DOHH2 (cell line): ENCODE measurements at regions not wholly inside any gene's neighbourhood (a gene's known extent, or its start where the extent isn't known, plus 50 kb on each side); places are given as distances from the start of the nearest gene placed in this dataset.
"Not testable (repeated sequence)": the region's sequence is repeated elsewhere in the genome, so short reads cannot be mapped to it uniquely, and the experiment has no call there.

Source experiments
- H3F3A ChIP-seq: fragments of 200-600 bp; sonication (generic), shearing (Covaris generic); 2 replicates; pipeline ENCODE4 v1.6.0; 2016; ENCODE audit warnings: antibody characterized with exemption, mild to moderate bottlenecking; ENCODE audit not compliant: control insufficient read depth, insufficient read depth
- H3K27ac ChIP-seq: fragments of 200-600 bp; sonication (generic); 2 replicates; pipeline ENCODE4 v1.5.1; 2014; ENCODE audit warnings: low read depth, mild to moderate bottlenecking, low read length, moderate library complexity
- H3K27me3 ChIP-seq: fragments of 200-600 bp; sonication (generic); 2 replicates; pipeline ENCODE4 v1.6.1; 2014; ENCODE audit warnings: mild to moderate bottlenecking, low read length, mixed read lengths; ENCODE audit not compliant: control insufficient read depth
- H3K36me3 ChIP-seq: fragments of 200-600 bp; sonication (generic); 2 replicates; pipeline ENCODE4 v1.6.1; 2014; ENCODE audit warnings: mild to moderate bottlenecking, low read length, moderate library complexity, mixed read lengths; ENCODE audit not compliant: control insufficient read depth
- H3K4me1 ChIP-seq: fragments of 200-600 bp; sonication (generic); 2 replicates; pipeline ENCODE4 v1.6.1; 2014; ENCODE audit warnings: mild to moderate bottlenecking, low read length, mixed read lengths; ENCODE audit not compliant: control insufficient read depth
- H3K4me2 ChIP-seq: fragments of 200-600 bp; sonication (generic); 2 replicates; pipeline ENCODE4 v1.6.0; 2014; ENCODE audit warnings: mild to moderate bottlenecking, low read length, moderate library complexity
- H3K4me3 ChIP-seq: fragments of 200-600 bp; sonication (generic); 2 replicates; pipeline ENCODE4 v1.5.1; 2014; ENCODE audit warnings: mild to moderate bottlenecking, low read length, mixed read lengths
- H3K79me2 ChIP-seq: fragments of 200-600 bp; sonication (generic); 2 replicates; pipeline ENCODE4 v1.6.1; 2014; ENCODE audit warnings: mild to moderate bottlenecking, low read length, mixed read lengths; ENCODE audit not compliant: control insufficient read depth
- H3K9me2 ChIP-seq: fragments of 200-600 bp; sonication (generic); replicated peaks from 2 replicates; pipeline ENCODE4 v1.6.1; 2014; ENCODE audit warnings: mild to moderate bottlenecking, low read length, mixed read lengths; ENCODE audit not compliant: control insufficient read depth
- H3K9me3 ChIP-seq: fragments of 200-600 bp; sonication (generic); 2 replicates; pipeline ENCODE4 v1.6.1; 2014; ENCODE audit warnings: antibody characterized with exemption, low read length, mixed read lengths; ENCODE audit not compliant: control insufficient read depth, insufficient read depth
- H4K20me1 ChIP-seq: fragments of 200-600 bp; sonication (generic); 2 replicates; pipeline ENCODE4 v1.6.0; 2014; ENCODE audit warnings: low read depth, mild to moderate bottlenecking, antibody characterized with exemption, low read length, moderate library complexity; ENCODE audit not compliant: control insufficient read depth, insufficient read depth
- EZH2phosphoT487 ChIP-seq: fragments of 200-600 bp; sonication (generic); IDR thresholded peaks from 2 replicates; pipeline ENCODE4 v1.6.1; 2017; ENCODE audit warnings: borderline replicate concordance, mild to moderate bottlenecking, antibody characterized with exemption, low read length, moderate library complexity, mixed read lengths
- TF ChIP-seq, protein P1 (sequence below): fragments of 200-600 bp; sonication (generic); IDR thresholded peaks from one replicate; pipeline ENCODE4 v1.5.1; 2014; ENCODE audit warnings: antibody characterized with exemption, mild to moderate bottlenecking, low read depth, low read length; ENCODE audit not compliant: poor library complexity, severe bottlenecking

- H3K79me2 ChIP-seq = no peaks in the 10 kb centered on the region
- no peaks in the 10 kb centered on the region for H3K4me1 ChIP-seq
- H3F3A ChIP-seq = no peaks in the 10 kb centered on the region
- no peak for TF ChIP-seq EZH2phosphoT487
- TF ChIP-seq, protein P1, sequence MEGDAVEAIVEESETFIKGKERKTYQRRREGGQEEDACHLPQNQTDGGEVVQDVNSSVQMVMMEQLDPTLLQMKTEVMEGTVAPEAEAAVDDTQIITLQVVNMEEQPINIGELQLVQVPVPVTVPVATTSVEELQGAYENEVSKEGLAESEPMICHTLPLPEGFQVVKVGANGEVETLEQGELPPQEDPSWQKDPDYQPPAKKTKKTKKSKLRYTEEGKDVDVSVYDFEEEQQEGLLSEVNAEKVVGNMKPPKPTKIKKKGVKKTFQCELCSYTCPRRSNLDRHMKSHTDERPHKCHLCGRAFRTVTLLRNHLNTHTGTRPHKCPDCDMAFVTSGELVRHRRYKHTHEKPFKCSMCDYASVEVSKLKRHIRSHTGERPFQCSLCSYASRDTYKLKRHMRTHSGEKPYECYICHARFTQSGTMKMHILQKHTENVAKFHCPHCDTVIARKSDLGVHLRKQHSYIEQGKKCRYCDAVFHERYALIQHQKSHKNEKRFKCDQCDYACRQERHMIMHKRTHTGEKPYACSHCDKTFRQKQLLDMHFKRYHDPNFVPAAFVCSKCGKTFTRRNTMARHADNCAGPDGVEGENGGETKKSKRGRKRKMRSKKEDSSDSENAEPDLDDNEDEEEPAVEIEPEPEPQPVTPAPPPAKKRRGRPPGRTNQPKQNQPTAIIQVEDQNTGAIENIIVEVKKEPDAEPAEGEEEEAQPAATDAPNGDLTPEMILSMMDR = no peak
- H3K9me2 ChIP-seq = no peaks in the 10 kb centered on the region
- H3K27ac ChIP-seq = no peak overlapping the region
- no peaks in the 10 kb centered on the region for H3K36me3 ChIP-seq
- no peak overlapping the region for H3K4me2 ChIP-seq
- no peaks in the 10 kb centered on the region; the same call in 1 of the 2 replicates for H3K9me3 ChIP-seq
- H3K27me3 ChIP-seq = no peaks in the 10 kb centered on the region; the same call in 1 of the 2 replicates
- H4K20me1 ChIP-seq = no peaks in the 10 kb centered on the region
- H3K4me3 ChIP-seq = no peak overlapping the region
Measured at GRCh38 chr17:21476867-21477266, 100.7 kb downstream of the KCNJ12 start.

- no peaks in the 10 kb centered on the region for H3K36me3 ChIP-seq
- no peaks in the 10 kb centered on the region for H3K4me1 ChIP-seq
- H3K4me2 ChIP-seq = no peak overlapping the region
- no peak overlapping the region for H3K27ac ChIP-seq
- H3K9me2 ChIP-seq = no peaks in the 10 kb centered on the region
- H3K27me3 ChIP-seq = no peaks in the 10 kb centered on the region; the same call in 1 of the 2 replicates
- no peaks in the 10 kb centered on the region for H3K79me2 ChIP-seq
- H3K4me3 ChIP-seq = no peak overlapping the region
- H3K9me3 ChIP-seq = no peaks in the 10 kb centered on the region; the same call in 1 of the 2 replicates
- H3F3A ChIP-seq = no peaks in the 10 kb centered on the region
- TF ChIP-seq EZH2phosphoT487 = no peak
- TF ChIP-seq, protein P1 = no peak
- H4K20me1 ChIP-seq = no peaks in the 10 kb centered on the region
Measured at GRCh38 chr17:21482189-21482865, 106.2 kb downstream of the KCNJ12 start.

GRCh38 chr17:21488043-21488442 is 111.9 kb downstream of the KCNJ12 start:
- not testable (repeated sequence) for H3K4me3 ChIP-seq, H3K27ac ChIP-seq, H3K27me3 ChIP-seq, H3K9me3 ChIP-seq, H4K20me1 ChIP-seq, H3K4me1 ChIP-seq, H3K36me3 ChIP-seq, H3K79me2 ChIP-seq, H3F3A ChIP-seq, H3K9me2 ChIP-seq, H3K4me2 ChIP-seq

DNA sequence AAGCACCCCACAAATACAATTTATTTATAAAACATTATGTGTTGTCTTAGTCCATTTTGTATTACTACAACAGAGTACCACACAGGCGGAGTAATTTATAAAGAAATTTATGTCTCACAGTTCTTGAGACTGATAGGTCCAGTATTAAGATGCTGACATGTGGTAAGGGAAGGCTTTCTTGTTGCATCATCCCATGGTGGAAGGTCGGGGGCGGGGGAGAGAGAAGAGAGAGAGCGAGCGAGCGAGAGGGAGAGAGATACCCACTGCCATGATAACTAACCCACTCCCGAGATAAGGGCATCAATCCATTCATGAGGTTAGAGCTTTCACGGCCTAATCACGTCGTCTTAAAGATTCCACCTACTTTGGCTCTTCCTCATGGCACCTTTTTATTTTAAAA is 117.8 kb downstream of the KCNJ12 start:
- Histone ChIP-seq H3K27me3 (peaks cover 18% of the 10 kb centered on the region), H3K27ac (no peak overlapping the region), H3K79me2 (no peaks in the 10 kb centered on the region), H4K20me1 (no peaks in the 10 kb centered on the region), H3K36me3 (no peaks in the 10 kb centered on the region), H3K4me1 (no peaks in the 10 kb centered on the region), H3K9me3 (no peaks in the 10 kb centered on the region), H3F3A (no peaks in the 10 kb centered on the region), H3K9me2 (no peaks in the 10 kb centered on the region), H3K4me3 (no peak overlapping the region), H3K4me2 (no peak overlapping the region)
- no peak for TF ChIP-seq EZH2phosphoT487
- TF ChIP-seq, protein P1 = no peak
